HepG2 (cell line): ENCODE measurements at regions not wholly inside any gene's neighbourhood (a gene's known extent, or its start where the extent isn't known, plus 50 kb on each side); places are given as distances from the start of the nearest gene placed in this dataset.

Source experiments
- ATAC-seq: fragments of 200-7000 bp; cut with Tn5 transposase; 3 replicates; pipeline ENCODE4 v1.9.1; 2020; ENCODE audit warnings: mild to moderate bottlenecking, moderate library complexity
- BruUV-seq: library from RNA; stranded (reverse); fragments of 400-500 nt; replicated peaks from 2 replicates; lab custom pipeline; 2021; lab: Mats Ljungman, UMichigan
- CTCF ChIA-PET: fragments of 300-600 bp; formaldehyde crosslinking; extraction: SDS; loops from one replicate; lab custom pipeline; 2021; ENCODE audit warnings: low total read pairs, inconsistent platforms, low intra/inter-chr PET ratio; lab: Yijun Ruan, JAX
- POLR2A ChIA-PET: fragments of 350-600 bp; sonication (Branson Sonifier 250); formaldehyde crosslinking; loops from one replicate; lab custom pipeline; 2020; ENCODE audit warnings: antibody characterized with exemption, inconsistent platforms; lab: Yijun Ruan, JAX
- DNase-seq: peaks from one replicate; pipeline ENCODE4 v3.0.0-alpha.2; 2015; ENCODE audit warnings: low spot score
- FAIRE-seq: peaks from 3 replicates; lab custom pipeline; 2011; peaks lifted over from hg19 to GRCh38; lab: Jason Lieb, UNC
- H2AFZ ChIP-seq: one replicate; pipeline ENCODE4 v1.6.1; 2011; ENCODE audit warnings: low read length, inconsistent platforms
- H3K27ac ChIP-seq: fragments of 300-600 bp; 3 replicates; pipeline ENCODE4 v1.8.0; 2011; ENCODE audit warnings: mixed run types, mild to moderate bottlenecking, mixed read lengths, low read length, inconsistent platforms; ENCODE audit not compliant: insufficient read depth; ENCODE audit errors: extremely low read length
- H3K27me3 ChIP-seq, 2 experiments: fragments of 200-600 bp in 1 of 2; 2 replicates in 1 of 2; 3 replicates in 1 of 2; pipeline versions ENCODE4 v1.6.0 to v1.8.0; 2011; ENCODE audit warnings: low read length in 2 of 2, mild to moderate bottlenecking in 2 of 2, moderate library complexity in 2 of 2, inconsistent platforms in 1 of 2; ENCODE audit not compliant: insufficient read depth in 2 of 2, control insufficient read depth in 1 of 2
- H3K36me3 ChIP-seq, 2 experiments: fragments of 200-600 bp in 1 of 2; replicated peaks in 1 of 2; 2 replicates in 1 of 2; 3 replicates in 1 of 2; pipeline versions ENCODE4 v1.5.1 to v1.8.0; 2011; ENCODE audit warnings: low read length in 2 of 2, inconsistent platforms in 1 of 2; ENCODE audit not compliant: insufficient read depth in 2 of 2, control insufficient read depth in 1 of 2
- H3K4me1 ChIP-seq: 2 replicates; pipeline ENCODE4 v1.5.1; 2012; ENCODE audit warnings: low read length, inconsistent platforms; ENCODE audit not compliant: insufficient read depth
- H3K4me2 ChIP-seq: 2 replicates; pipeline ENCODE4 v1.6.0; 2011; ENCODE audit warnings: low read depth, low read length, inconsistent platforms
- H3K4me3 ChIP-seq, 3 experiments: fragments of 200-600 bp in 1 of 3; sonication (generic), shearing (Covaris generic) in 1 of 3; replicated peaks in 1 of 3; 2 replicates each; pipeline ENCODE4 v1.5.1; 2011 to 2016; ENCODE audit warnings: low read length in 3 of 3, inconsistent platforms in 2 of 3, low read depth in 2 of 3, mild to moderate bottlenecking in 2 of 3, control low read depth in 1 of 3, mixed read lengths in 1 of 3; ENCODE audit not compliant: insufficient read depth in 1 of 3
- H3K79me2 ChIP-seq: one replicate; pipeline ENCODE4 v1.6.1; 2011; ENCODE audit warnings: low read length, inconsistent platforms; ENCODE audit not compliant: insufficient read depth
- H3K9ac ChIP-seq: 2 replicates; pipeline ENCODE4 v1.6.0; 2011; ENCODE audit warnings: mild to moderate bottlenecking, low read depth, low read length, inconsistent platforms; ENCODE audit not compliant: insufficient read depth
- H3K9me3 ChIP-seq: 2 replicates; pipeline ENCODE4 v1.5.1; 2012; ENCODE audit warnings: mild to moderate bottlenecking, low read length
- H4K20me1 ChIP-seq: 2 replicates; pipeline ENCODE4 v1.6.0; 2011; ENCODE audit warnings: inconsistent platforms, mild to moderate bottlenecking, low read length, moderate library complexity; ENCODE audit not compliant: insufficient read depth
- ADNP ChIP-seq: sonication (generic); formaldehyde crosslinking; IDR thresholded peaks from 2 replicates; pipeline ENCODE4 v1.4.0; 2020; ENCODE audit warnings: missing genetic modification reagents
- KLF13 ChIP-seq: sonication (generic); formaldehyde crosslinking; IDR thresholded peaks from 2 replicates; pipeline ENCODE4 v1.4.0; 2020; ENCODE audit warnings: mild to moderate bottlenecking, missing genetic modification reagents
- MED13 ChIP-seq: sonication (generic); formaldehyde crosslinking; IDR thresholded peaks from 2 replicates; pipeline ENCODE4 v1.5.0; 2020; ENCODE audit warnings: missing genetic modification reagents
- MYNN ChIP-seq: sonication (generic); formaldehyde crosslinking; IDR thresholded peaks from 2 replicates; pipeline ENCODE4 v1.4.0; 2020; ENCODE audit warnings: mild to moderate bottlenecking, low read depth, missing genetic modification reagents
- NFE2L2 ChIP-seq: fragments of 150-350 bp; IDR thresholded peaks from 2 replicates; pipeline ENCODE4 v1.6.1; 2014; ENCODE audit warnings: low read length
- SNAI1 ChIP-seq: sonication (generic); formaldehyde crosslinking; IDR thresholded peaks from 2 replicates; pipeline ENCODE4 v1.5.0; 2020; ENCODE audit warnings: mild to moderate bottlenecking, missing genetic modification reagents, borderline replicate concordance
- TRAFD1 ChIP-seq: sonication (generic); formaldehyde crosslinking; IDR thresholded peaks from 2 replicates; pipeline ENCODE4 v1.5.1; 2020; ENCODE audit warnings: missing genetic modification reagents, mild to moderate bottlenecking, borderline replicate concordance
- ZBTB4 ChIP-seq: sonication (generic); formaldehyde crosslinking; IDR thresholded peaks from 2 replicates; pipeline ENCODE4 v1.4.0; 2020; ENCODE audit warnings: missing genetic modification reagents, mild to moderate bottlenecking, borderline replicate concordance
- ZNF230 ChIP-seq: sonication (generic); formaldehyde crosslinking; IDR thresholded peaks from 2 replicates; pipeline ENCODE4 v1.4.0; 2020; ENCODE audit warnings: mild to moderate bottlenecking, missing genetic modification reagents
- WGBS: methylation state at CpG from one replicate; pipeline ENCODE4 v1.1.6; 2017; ENCODE audit warnings: low lambda C conversion rate; 5-methylcytosine and 5-hydroxymethylcytosine counted together
- in situ Hi-C: cut with HindIII; loops from 2 replicates; pipeline ENCODE4 v1.10.0; 2017; ENCODE audit warnings: low pct_unique_long_range_greater_than_20kb; ENCODE audit not compliant: extremely low pct_ligation_motif_present
- intact Hi-C: fragments of 100-400 bp; cut with micrococcal nuclease; formaldehyde crosslinking; loops from one replicate; pipeline ENCODE4 v1.10.0; 2022; ENCODE audit not compliant: unreplicated experiment
- TF ChIP-seq, protein P1 (sequence below): sonication (generic); formaldehyde crosslinking; IDR thresholded peaks from 2 replicates; pipeline ENCODE4 v1.5.1; 2020; ENCODE audit warnings: mild to moderate bottlenecking, missing genetic modification reagents, moderate library complexity

- Histone ChIP-seq H3K4me2 (no peak overlapping the region), H3K4me3 (no peak overlapping the region), H4K20me1 (no peaks in the 10 kb centered on the region), H3K27ac (no peak overlapping the region), H3K79me2 (no peaks in the 10 kb centered on the region), H3K9ac (no peak overlapping the region), H2AFZ (no peak overlapping the region), H3K27me3 (no peaks in the 10 kb centered on the region; a peak in 1 of 5 replicates), H3K36me3 (no peaks in the 10 kb centered on the region), H3K4me1 (no peaks in the 10 kb centered on the region), H3K9me3 (no peaks in the 10 kb centered on the region)
- no TSS peak for BruUV-seq
- in situ Hi-C loops (no loop called here), intact Hi-C loops (no loop called here)
- no peak for FAIRE-seq
- ChIA-PET CTCF (no interaction called here), POLR2A (no interaction called here)
- TF ChIP-seq MYNN (CRISPR knock-in tag) (no peak), ZBTB4 (CRISPR knock-in tag) (no peak), SNAI1 (no peak), ZNF230 (CRISPR knock-in tag) (no peak), NFE2L2 (no peak), MED13 (CRISPR knock-in tag) (no peak), KLF13 (CRISPR knock-in tag) (no peak), TRAFD1 (no peak), ADNP (no peak)
- TF ChIP-seq, protein P1, sequence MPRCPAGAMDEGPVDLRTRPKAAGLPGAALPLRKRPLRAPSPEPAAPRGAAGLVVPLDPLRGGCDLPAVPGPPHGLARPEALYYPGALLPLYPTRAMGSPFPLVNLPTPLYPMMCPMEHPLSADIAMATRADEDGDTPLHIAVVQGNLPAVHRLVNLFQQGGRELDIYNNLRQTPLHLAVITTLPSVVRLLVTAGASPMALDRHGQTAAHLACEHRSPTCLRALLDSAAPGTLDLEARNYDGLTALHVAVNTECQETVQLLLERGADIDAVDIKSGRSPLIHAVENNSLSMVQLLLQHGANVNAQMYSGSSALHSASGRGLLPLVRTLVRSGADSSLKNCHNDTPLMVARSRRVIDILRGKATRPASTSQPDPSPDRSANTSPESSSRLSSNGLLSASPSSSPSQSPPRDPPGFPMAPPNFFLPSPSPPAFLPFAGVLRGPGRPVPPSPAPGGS (CRISPR knock-in tag) = no peak
- ATAC-seq = no peak
- no peak for DNase-seq
- WGBS = 5% methylated on average over 2 of the region's 2 CpGs
Measured at GRCh38 chr5:42366051-42366450, 57.2 kb upstream of the GHR start.
